Middle frontal gyrus (tissue), 1 donor: ENCODE measurements at regions not wholly inside any gene's neighbourhood (a gene's known extent, or its start where the extent isn't known, plus 50 kb on each side); places are given as distances from the start of the nearest gene placed in this dataset.
A peak's percentile ranks its signal among the peaks of the same experiment; 100 is the strongest.

ENCODE experiments used
- DNase-seq: peaks from one replicate; pipeline ENCODE4 v3.0.0-alpha.2; 2015; ENCODE audit warnings: low spot score; ENCODE audit errors: extremely low spot score

GRCh38 chr2:121961761-121962160, 206.3 kb downstream of the TSN start:
- DNase-seq: no peak

- DNase-seq: no peak
These were observed 210.2 kb downstream of the TSN start for GRCh38 chr2:121965661-121966060.

GRCh38 chr2:121966663-121967062, 211.2 kb downstream of the TSN start:
- DNase-seq: no peak

- no peak for DNase-seq
These were observed 213.7 kb downstream of the TSN start for GRCh38 chr2:121969166-121969565.

DNA sequence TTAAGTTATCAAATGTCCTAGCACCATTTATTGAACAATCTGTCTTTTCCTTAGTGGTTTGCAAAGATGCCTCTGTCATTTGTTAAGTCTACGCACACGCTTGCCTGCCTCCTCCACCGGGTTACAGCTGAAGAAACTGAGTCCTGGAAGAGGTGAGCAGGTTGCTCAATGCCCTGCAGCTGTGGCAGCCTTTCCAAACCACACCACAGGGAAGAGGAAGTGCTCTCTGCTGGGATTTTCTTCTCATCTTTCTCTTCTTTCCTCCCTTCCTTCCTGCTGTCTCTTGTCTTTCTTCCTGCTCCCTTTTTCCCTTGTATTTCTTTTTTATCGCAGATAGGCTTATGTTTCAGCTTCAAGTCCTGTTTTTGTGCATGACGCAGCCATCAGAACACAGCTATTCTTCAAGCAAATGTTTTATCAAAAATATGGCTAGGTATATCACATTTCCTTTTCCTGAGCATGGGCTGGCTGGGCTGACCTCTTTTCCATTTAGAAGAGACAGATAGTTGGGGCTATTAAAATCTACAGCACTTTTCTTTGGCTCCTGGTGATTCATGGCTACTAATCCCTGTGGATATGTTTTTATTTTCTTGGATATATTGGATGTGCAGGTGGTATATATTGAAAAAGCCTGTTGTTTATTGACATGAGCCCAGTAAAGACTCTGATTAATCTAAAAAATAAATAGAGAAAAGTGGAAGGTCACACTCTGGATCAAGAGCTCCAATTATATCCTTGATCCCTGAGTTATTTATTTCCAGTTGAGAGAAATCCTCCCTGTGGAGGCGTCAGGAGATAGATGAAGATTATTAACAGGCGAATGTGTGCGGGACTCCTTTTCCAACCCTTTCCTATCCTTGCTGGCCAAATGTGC, 214.6 kb downstream of the TSN start:
- DNase-seq: no peak

DNA sequence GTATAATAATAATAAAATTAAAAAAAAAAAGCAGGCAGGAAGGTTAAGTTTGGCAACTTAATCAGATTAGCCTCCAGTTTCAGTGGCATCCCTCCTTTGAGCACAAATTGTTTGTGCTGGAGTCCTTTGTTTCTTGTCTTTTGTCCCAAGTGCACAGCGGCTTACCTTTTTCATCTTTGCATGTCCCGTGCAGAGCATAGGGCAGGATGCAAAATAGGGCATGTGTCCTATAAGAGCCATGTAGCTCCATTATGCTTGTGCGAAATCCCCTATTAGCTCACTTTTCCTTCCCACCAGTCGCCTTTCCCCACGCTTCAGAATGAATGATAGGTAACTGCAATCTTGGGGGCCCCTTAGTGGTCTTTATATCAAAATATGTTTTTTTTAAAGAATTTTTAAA, 216.8 kb downstream of the TSN start:
- DNase-seq: no peak

- peak; percentile 82 for DNase-seq
These were observed 219.6 kb downstream of the TSN start for GRCh38 chr2:121974897-121975661.

DNA sequence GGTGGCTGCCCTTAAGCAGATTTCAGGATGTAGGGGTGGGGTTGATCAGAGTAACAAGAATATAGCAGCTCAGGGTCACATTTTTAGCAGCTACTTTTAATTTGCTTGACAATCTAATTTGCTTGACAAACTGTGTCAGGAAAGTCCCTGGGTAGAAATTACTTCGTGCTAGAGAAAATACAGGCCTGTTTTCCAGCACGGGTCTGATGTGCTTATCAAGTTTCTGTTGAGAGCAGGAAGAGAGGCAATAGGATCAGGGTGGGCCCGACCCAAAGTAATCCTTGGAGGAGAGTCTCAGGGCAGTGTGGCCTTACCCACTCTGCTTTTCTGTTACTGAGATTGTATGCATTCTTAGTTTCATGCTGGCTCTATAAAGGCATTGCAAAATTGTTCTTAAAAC, 221.5 kb downstream of the TSN start:
- no peak for DNase-seq

DNA sequence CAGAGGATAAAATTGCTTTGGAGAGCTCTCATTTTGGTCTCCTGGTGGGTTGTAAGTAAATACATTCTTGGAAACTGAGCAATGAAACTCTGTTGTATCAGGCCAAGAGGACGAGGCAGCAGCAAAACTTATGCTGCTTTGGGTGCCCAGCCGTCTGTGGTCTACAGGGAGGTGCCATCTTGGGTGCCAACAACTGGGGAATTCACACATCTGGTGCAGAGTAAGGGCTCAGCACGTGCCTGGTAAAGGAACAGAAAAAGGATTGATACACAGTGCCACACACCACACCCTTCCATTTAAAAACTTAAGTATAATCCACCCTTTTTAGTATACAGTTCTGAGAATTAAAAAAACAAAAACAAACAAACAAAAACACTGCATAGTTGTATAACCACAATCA, 221.9 kb downstream of the TSN start:
- DNase-seq: no peak

DNA sequence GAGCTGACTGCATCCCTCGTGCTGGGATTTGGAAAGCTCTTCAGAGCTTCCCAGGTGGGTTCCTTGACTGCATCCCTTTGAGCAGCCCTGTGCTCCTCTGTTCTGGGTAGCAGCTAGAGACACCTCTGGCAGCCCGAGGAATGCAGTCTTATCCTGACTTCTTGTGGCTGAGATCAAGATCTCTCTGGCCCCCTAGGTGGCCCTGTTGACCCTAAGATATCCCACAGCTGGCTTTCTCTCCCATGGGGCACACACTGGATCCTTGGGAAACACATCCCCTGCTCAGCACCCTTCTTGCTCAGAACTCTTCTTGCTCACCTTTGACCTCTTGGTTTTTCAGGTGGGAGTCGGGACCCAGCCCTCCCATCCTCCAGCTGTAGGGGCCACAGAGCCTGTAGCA, 237.2 kb downstream of the TSN start:
- no peak for DNase-seq

GRCh38 chr2:121993682-121994081, 238.2 kb downstream of the TSN start:
- DNase-seq: no peak

DNA sequence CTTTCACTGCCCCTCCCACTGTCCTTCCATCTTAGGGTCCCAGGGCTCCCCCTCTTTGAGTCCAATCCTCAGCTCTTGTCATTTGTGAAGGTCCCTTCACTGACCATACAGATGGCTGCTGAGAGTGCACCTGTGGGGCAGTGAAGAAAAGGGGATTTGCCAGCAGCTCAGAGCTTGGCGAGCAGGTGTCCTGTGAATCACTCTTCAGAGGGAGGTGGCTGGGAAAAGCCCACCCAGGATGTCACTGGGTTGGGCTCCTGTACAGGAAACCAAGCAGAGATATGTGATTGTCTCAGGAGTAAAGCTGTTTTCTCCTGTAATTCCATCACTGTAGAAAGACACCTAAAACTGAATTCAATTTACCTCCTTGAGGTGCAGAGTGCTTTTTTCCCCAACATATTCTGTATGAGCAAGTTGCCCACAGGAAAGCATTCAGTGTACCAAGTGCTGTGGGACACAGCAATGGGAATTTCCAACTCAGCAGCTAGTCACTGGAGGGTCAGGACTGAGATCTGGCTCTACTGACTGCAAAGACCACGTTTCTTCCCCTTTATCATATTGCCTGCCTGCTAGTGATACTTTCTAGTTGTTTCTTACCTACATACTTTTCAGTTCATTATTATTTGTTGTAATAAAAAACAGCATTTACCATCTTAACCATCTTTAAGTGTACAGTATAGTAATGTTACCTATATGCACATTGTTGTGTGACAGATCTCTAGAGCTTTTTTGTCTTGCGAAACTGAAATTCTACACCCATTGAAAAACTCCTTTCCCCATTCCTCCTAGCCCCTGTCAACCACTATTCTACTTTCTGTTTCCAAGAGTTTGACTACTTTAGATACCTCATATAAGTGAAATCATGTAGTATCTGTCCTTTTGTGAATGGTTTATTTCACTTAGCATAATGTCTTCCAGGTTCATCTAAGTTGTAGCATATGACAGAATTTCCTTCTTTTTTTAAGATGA, 239.1 kb downstream of the TSN start:
- DNase-seq: no peak

- DNase-seq: no peak
These were observed 243.3 kb downstream of the TSN start for GRCh38 chr2:121998751-121999150.

- no peak for DNase-seq
These were observed 243.8 kb downstream of the TSN start for GRCh38 chr2:121999264-121999663.

DNA sequence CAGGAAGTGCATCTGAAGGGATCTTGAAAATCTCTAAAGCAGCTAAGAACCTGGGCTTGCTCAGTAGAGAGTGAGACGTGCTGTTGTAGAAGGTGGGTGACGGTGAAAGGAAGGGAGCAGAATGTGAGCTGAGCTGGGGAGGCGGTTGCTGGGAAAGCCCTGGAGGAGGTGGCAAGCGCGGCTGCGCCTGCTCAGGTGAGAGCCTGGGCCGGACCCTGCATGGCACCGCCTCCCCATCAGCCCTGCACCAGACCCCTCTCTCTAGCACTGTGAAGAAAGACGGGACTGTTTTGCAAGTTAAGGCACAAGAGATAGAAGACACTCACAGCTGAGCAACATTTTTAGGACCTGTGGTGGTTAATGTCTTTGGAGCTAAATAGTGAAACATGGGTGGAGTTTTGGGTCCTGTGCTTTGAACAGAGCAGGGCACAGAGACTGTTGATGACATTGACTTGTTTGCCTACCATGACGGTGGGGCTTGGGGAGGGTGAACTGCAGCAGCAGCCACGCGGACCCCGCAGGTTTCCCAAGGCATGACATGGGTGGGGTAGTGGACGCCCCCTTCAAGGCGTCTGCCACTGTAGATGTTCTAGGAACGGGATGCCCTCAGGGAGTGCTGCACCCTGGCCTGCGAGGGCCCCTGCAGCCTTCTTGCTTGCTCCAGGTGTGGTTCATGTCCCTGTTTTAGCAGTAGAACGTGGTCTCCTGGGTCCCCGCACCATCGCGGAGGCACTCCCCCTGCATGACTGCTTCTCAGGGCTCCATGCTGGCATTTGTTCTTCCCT, 245.3 kb downstream of the TSN start:
- DNase-seq: no peak

- no peak for DNase-seq
These were observed 246.0 kb downstream of the TSN start for GRCh38 chr2:122001441-122001874.

GRCh38 chr2:122003196-122003940, 247.9 kb downstream of the TSN start:
- DNase-seq: no peak

- DNase-seq: no peak
These were observed 251.7 kb downstream of the TSN start for GRCh38 chr2:122007126-122007525.

- no peak for DNase-seq
These were observed 252.1 kb downstream of the TSN start for GRCh38 chr2:122007577-122007976.

DNA sequence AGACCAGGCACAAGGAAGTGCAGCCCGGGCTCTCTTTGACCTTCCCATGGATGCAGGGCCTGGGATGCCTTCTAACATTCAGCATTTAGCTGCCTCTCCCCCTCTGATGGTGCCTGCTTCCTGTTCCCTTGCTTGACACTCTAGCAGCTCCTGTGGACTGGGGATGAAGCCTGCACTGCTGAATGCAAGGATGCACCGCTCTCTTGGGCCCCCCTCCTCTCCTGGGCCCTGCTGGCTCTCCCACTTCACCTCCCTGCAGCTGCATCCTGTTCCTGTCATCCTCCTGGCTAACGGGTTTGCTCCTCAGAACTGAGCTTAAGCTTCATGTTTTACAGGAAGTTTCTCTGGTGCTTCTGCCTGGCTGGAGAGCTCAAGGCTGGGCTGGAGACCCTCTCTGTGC, 254.1 kb downstream of the TSN start:
- DNase-seq: no peak
